OCI-LY3 (cell line): ENCODE measurements at regions not wholly inside any gene's neighbourhood (a gene's known extent, or its start where the extent isn't known, plus 50 kb on each side); places are given as distances from the start of the nearest gene placed in this dataset.

Source experiments
- CTCF ChIP-seq: fragments of 200-600, 300-600 bp; sonication (generic); IDR thresholded peaks from 2 replicates; pipeline ENCODE4 v1.5.1; 2014; ENCODE audit warnings: antibody characterized with exemption, low read length, low read depth
- EZH2phosphoT487 ChIP-seq: fragments of 200-600 bp; shearing (Covaris generic); IDR thresholded peaks from 2 replicates; pipeline ENCODE4 v1.6.1; 2018; ENCODE audit warnings: antibody characterized with exemption, mixed run types, low read depth

GRCh38 chr6:86256615-86257187 lies 614.0 kb upstream of the SYNCRIP start:
- TF ChIP-seq CTCF (no peak), EZH2phosphoT487 (no peak)
